HT-29 (cell line): ENCODE measurements at regions not wholly inside any gene's neighbourhood (a gene's known extent, or its start where the extent isn't known, plus 50 kb on each side); places are given as distances from the start of the nearest gene placed in this dataset.

Source experiments
- DNase-seq: peaks from one replicate; pipeline ENCODE4 v3.0.0-alpha.2; 2015; ENCODE audit warnings: low spot score

- DNase-seq: no peak
Measured at GRCh38 chr3:90011131-90011530, 903.7 kb downstream of the EPHA3 start.

DNA sequence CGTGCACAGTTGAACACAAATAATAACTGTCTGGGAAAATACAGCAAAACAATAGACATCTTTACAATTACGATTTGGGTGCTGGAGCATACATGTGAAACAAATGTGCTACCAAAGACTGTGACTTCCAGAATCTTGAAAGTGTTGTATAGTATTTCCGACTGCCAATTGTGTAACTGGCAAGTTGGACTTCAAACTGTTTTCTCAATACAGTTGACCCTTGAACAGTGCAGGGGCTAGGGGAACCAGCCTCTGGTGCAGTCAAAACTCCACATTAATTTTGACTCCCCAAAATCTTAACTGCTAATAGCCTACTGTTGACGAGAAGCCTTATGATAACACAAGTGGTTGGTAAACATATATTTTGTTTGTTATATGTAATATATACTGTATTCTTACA lies 904.2 kb downstream of the EPHA3 start:
- no peak for DNase-seq

- no peak for DNase-seq
Measured at GRCh38 chr3:90011996-90012395, 904.6 kb downstream of the EPHA3 start.

DNA sequence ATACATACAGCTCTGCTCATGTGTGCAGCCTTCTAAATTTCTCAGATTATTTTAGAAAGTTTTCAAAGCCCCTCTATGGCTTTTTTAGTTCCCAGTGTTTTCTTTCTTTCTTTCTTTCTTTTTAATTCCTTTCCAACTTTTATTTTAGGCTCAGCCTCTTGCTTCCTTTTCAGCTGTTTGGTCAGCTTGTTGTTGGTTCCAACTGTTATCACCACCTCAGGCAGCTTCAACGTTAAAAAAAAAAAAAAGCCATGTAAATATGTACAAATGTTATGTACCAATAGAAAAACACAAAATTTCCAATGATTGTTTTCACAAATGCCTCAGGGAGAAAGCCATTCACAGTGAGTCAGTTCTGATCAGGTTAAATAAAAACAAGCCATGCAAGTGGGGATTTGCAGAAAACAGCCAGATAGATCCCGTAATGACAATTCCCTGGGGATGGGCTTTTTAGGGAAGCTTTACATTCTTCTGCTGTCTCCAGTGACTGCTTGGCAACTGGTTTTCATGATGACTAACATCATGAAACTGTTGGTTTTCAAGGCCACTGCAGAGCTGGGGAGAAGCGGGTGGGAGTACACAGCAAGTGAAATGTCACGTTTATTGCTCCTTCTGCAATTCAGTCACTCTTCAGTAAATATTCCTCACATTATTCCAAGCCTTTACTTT lies 908.4 kb downstream of the EPHA3 start:
- no peak for DNase-seq

DNA sequence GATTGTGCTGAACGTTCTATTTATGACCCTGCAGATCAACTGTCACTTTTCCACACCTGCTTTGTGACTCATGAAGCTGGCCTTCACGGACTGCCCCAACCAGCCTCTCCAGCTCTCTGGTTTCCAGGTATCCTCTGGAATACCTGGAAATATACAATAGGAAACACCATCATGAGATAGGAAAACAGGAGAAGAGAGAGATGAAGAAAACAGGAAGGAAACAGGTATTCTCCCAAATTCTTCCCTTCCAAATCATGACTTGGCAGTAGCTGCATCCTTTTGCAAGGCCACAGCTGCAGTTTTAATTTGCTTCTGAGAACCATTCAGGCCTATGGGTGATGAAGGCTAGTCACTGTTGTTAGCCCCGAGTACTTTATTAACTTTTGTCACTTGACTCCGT lies 909.1 kb downstream of the EPHA3 start:
- no peak for DNase-seq

DNA sequence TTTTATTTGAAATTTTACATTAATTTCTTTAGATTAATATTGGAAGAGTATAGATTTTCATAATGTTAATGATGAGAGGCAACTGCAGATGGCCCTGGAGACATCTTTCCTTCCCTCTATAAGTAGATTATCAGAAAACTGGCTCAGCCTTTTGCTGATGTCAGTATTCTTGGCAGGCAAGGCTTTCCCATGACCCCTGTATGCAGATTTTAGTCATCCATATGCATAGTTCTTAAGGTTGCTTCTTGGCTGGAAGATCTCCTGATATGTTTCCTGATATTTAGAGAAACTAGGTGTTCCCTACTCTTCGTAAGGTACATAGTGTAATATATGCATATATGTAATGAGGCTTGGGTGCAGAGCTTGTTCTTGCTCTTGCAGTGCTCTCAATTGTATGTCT lies 911.4 kb downstream of the EPHA3 start:
- DNase-seq: no peak

- DNase-seq: no peak
Measured at GRCh38 chr3:90025019-90025418, 917.6 kb downstream of the EPHA3 start.

DNA sequence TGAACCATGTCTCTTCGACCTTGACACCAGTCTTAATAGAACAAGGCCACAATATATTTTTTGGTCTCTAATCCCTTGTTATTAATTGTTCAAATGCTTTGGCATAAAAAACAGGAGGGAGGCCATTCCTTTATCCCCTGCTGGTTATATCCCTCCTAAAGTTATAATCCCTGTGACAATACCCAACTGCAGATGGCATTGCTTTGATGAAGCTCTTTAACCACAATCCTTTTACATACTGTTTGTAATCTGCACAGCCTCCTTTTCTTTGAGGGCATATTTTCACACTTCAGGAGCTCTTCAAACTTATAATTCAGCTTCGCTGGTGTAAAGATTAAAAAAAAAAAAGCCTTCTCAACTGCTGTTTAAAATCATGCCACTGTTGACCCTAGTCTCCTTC lies 919.0 kb downstream of the EPHA3 start:
- no peak for DNase-seq

DNA sequence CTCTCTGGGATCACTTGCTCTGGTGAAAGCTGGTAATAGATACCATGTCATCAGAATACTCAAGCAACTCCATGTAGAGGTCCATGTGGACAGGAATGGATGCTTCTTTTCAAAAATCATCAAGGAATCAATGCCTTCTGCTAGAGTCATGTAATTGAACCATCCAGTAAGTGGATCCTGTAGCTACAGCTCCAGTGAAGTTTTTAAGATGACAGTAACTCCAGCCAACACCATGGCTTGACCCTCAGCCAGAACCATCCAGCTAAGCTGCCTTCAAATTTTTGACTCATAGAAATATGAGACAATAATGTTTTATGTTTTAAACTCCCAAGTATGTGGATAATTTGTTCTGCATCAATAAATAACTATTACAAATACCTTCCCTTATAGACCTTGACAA lies 923.7 kb downstream of the EPHA3 start:
- DNase-seq: no peak

DNA sequence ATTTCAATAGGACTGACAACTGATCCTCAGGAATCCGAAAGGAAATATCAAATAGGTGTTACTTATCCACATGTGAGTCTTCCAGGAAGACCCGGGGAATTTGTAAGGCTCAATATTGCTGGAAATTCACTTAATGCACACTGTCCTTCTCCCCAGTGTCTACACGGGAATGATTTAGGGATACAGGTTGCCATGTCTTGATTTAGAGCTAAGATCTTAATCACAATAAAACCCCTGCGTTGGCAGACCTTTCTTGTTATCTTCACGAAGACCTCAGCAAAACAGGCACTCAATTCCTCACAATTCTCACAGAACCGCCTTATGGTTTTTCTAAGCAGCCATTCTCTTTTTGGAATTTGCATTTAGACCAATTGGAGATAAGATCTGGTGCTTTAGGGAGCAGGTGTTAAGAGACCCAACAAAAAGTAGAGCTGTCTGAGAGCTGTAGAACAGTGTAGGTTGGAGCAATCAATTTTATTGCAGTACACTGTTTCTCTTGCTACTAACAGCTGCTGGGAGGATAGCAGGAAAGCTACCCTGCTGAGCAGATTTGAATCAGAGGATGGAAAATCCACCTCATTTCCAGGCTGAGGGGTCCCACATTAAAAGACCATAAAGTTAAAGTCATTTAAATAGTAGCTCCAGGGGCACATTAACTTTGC lies 925.7 kb downstream of the EPHA3 start:
- DNase-seq: no peak

DNA sequence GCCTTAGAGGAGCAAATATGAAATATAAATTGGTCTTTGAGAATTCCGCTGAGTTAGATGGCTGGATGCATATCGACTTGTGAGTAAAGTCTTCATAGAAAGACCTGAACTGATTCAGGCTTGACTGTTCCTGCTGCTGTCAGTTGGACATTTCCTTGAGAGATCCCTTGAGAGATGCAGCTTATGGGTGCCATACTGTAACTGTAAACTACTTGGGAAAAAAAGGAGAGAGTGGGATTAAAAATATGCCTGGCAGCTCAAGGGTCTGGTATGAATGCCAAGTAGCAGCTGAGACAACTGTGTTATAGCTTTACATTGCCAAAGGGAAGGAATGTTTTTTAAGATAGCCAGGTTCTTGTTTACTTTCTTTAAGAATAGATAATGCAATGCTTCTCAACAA lies 926.6 kb downstream of the EPHA3 start:
- no peak for DNase-seq

GRCh38 chr3:90035643-90036042 lies 928.2 kb downstream of the EPHA3 start:
- no peak for DNase-seq

DNA sequence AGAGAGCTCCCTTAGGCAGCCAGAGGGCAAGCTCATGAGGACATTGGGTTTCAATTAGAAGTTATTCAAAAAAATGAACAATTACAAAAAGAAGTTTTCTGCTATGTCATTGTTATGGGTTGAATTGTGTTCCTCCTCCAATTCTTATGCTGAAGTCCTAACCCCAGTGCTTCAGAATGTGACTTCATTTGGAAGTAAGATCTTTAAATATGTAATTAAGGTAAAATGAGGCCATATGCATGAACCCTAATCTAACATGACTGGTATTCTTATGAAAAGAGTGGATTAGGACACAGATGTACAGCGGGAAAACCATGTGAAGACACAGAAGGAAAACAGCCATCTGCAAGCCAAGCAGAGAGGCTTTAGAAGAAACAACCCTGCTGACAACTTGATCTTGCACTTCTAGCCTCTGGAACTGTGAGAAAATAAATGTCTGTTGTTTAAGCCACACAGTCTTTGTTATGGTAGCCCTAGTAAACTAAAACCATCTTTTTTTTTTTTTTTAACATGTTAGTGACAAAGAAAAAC lies 929.6 kb downstream of the EPHA3 start:
- no peak for DNase-seq

- no peak for DNase-seq
Measured at GRCh38 chr3:90039994-90040393, 932.6 kb downstream of the EPHA3 start.

DNA sequence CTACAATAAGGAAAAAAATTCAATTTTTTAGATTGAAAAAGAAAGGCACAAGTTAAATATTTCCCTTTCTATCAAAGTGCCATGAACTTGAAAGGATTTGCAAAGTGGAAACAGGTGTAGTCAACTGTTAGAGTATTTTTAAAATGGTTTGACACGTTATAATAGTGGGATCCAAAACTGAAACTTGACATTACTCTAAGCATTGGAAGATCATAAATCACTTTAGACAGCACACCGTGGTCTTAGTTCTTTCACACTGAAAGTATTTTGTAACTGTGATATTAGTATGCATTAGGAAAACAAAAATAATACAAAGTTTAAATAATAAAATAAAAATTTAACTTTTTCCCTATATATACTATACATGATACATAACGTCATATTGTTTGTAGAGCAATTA lies 933.1 kb downstream of the EPHA3 start:
- DNase-seq: no peak

- no peak for DNase-seq
Measured at GRCh38 chr3:90041995-90042394, 934.6 kb downstream of the EPHA3 start.

GRCh38 chr3:90043287-90043686 lies 935.9 kb downstream of the EPHA3 start:
- DNase-seq: no peak

DNA sequence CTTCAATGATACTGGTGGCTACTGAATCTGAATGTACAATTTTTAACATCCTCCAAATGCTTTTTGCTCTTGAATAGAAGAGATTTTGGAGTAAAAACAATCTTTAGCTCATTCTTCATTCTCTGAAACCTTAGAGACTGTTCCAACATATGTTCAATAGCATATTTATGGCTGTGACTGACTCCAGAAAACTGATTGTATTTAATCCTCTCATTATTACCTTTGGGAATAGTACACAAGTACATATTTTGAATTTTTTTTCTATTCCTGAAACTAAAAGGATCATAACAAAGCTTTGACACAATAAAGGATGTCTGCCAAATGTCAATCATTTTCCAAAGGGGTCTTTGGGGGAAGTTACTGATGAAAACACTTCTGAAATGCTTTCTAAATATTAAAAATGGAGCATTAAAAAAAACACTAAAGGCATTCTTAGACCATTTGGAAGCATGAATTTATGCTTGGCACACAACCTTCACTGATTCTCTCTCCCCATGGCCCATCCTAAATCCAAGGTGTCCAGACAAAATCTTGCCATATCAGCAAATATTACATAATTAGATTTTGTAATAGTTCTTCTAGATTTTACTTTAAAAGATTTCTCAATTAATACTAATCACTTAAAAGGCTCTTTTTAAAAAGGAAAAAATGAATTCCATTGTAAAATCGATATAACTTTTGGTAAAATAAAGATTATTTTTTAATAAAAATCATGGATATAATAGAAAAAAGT lies 936.8 kb downstream of the EPHA3 start:
- DNase-seq: no peak

DNA sequence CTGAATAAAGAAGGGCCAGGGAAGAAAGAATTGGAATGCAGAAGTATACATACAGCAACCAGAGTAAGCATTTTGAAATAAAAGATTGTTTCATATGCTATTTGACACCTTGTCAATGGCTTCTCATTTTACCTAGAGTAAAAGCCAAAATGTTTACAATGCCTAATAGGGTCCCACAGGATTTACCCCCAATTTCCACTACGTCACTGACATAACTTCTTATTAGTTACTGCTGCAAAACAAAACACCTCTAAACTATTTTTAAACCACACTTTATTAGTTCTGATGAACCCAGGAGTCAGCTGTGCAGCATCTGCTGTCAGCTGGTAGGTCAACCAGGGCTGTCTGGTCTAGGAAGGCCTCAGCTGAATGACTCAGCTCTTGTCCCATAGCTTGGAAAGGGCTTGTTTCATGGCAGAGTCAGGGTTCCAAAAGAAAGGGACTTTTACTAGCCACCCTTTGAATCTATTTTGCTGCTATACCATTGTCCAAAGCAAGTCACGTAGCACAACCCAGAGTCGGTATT lies 945.1 kb downstream of the EPHA3 start:
- DNase-seq: no peak

GRCh38 chr3:90054311-90054710 lies 946.9 kb downstream of the EPHA3 start:
- DNase-seq: no peak

DNA sequence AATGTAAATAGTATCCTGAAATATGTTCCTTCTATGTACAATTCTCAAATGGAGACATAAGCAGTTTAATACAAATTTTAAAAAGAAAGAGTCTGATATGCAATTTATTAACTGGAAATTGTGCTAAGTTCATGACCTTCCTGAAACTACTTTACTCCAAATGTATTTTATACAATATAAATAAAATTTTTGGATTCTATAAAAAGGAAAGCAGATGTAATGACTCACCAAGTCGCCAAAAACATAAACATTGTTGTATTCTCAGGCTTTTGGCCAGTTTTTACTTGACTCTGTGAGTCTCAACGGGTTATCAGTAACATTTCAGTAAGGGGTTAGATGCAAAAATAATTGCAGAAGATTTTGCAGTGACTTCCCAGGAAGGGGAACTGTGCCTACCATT lies 948.2 kb downstream of the EPHA3 start:
- DNase-seq: no peak

DNA sequence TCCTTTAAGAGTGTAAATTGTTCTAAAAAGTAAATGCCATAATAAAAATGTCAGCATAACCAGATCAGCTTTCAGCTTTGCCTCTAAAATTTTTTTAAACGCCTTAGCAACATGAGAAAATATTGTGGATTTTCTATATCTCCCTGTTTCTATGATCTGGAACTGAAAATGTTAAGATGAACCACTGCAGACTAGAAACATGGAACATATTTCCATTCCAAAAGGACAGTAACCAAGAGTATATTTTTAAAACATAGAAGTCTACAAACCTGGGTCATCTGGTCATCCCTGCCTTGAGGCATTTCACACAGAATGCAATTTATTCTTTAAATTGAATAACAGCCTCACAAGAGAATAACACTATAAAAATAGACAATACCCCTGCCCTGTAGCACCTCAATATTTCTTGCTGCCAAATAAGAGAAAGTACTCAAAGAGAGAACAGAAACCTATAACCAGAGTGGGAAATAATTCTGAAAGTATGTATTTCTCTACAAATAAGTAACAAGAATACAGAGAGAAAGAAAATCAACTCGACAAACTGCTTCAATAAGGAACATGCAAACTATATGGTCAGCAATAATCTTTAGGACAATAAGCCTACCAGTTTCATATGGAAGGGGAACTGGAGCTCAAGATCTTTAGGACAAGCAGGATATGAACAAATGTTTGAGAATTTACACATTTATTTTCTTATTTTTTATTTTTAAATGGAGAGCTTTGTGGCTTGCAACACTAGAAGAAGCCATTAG lies 949.0 kb downstream of the EPHA3 start:
- DNase-seq: no peak
